GM12865 (cell line): ENCODE measurements at regions not wholly inside any gene's neighbourhood (a gene's known extent, or its start where the extent isn't known, plus 50 kb on each side); places are given as distances from the start of the nearest gene placed in this dataset.

Experiments used
- DNase-seq: peaks from one replicate; pipeline ENCODE4 v3.0.0; 2010; ENCODE audit warnings: low read depth
- H3K4me3 ChIP-seq: 2 replicates; pipeline ENCODE4 v1.5.1; 2011; ENCODE audit warnings: mild to moderate bottlenecking, low read depth, low read length, control low read depth
- CTCF ChIP-seq: IDR thresholded peaks from 2 replicates; pipeline ENCODE4 v1.5.1; 2011; ENCODE audit warnings: low read length, control low read depth, low read depth, inconsistent platforms; ENCODE audit not compliant: insufficient read depth; ENCODE audit errors: missing control alignments

- no peak for DNase-seq
- no peak overlapping the region for H3K4me3 ChIP-seq
- no peak for TF ChIP-seq CTCF
These were observed 370.4 kb upstream of the CDIN1 start for GRCh38 chr15:36208868-36209582.

- TF ChIP-seq CTCF: no peak
- no peak overlapping the region for H3K4me3 ChIP-seq
- no peak for DNase-seq
These were observed 369.0 kb upstream of the CDIN1 start for GRCh38 chr15:36210426-36210825.

GRCh38 chr15:36218322-36218721, 361.1 kb upstream of the CDIN1 start:
- TF ChIP-seq CTCF: no peak
- H3K4me3 ChIP-seq: no peak overlapping the region
- no peak for DNase-seq

- DNase-seq: no peak
- H3K4me3 ChIP-seq: no peak overlapping the region
- TF ChIP-seq CTCF: no peak
These were observed 360.4 kb upstream of the CDIN1 start for GRCh38 chr15:36218991-36219390.

- no peak for TF ChIP-seq CTCF
- DNase-seq: peak; percentile 1
- H3K4me3 ChIP-seq: no peak overlapping the region
These were observed 357.4 kb upstream of the CDIN1 start for GRCh38 chr15:36221992-36222391.

- no peak for DNase-seq
These were observed 348.6 kb upstream of the CDIN1 start for GRCh38 chr15:36230776-36231175.

More at GRCh38 chr15:36230776-36231175, 348.6 kb upstream of the CDIN1 start:
- H3K4me3 ChIP-seq: no peak overlapping the region
- no peak for TF ChIP-seq CTCF
